ENCODE measurements at regions not wholly inside any gene's neighbourhood (a gene's known extent, or its start where the extent isn't known, plus 50 kb on each side); places are given as distances from the start of the nearest gene placed in this dataset.

DNA sequence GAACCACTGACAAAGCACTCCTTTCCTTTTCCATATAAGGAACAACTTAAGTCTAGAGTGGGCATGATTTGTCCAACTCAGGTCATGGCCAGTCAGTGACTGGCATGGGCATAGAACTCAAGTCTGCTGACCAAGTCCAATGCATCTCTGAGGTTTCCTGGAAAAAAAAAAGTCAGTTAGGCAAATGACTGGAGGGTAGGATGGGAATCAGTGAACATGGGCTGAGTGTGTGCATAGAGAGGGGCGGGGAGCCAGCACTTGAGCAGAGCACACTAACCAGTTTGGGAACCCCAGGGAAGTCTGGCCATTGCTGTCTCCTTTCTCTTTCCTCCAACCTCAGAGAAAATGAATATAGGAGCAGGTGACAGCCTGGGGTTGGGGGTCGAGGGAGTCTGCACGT is 53.6 kb upstream of the FMOD start:
- TF ChIP-seq EZH2 (IDR thresholded peaks at IDR 0.05; ENCODE audit: borderline replicate concordance, insufficient read depth, low read depth, low read length, poor library complexity, severe bottlenecking): no peak
- no peak for TF ChIP-seq CTCF (IDR thresholded peaks at IDR 0.05)
- POLR2A ChIA-PET: no interaction called here
- Mint-ChIP-seq H3K27me3 (peaks cover 32% of the 10 kb centered on the region), H3K4me3 (no peak overlapping the region), H3K4me1 (peaks cover 9% of the 10 kb centered on the region), H3K9me3 (ENCODE audit: insufficient read depth) (no peaks in the 10 kb centered on the region), H3K27ac (no peak overlapping the region)
- Histone ChIP-seq H4K20me1 (ENCODE audit: control insufficient read depth, insufficient read depth, low read length, poor library complexity, severe bottlenecking) (no peaks in the 10 kb centered on the region), H3K79me2 (ENCODE audit: control insufficient read depth, insufficient read depth, low read length) (no peaks in the 10 kb centered on the region), H3K27me3 (replicated peaks in 1 of 4; ENCODE audit: control extremely low read depth in 1 of 4, control insufficient read depth in 3 of 4, insufficient read depth in 4 of 4, low read length in 3 of 4) (no peaks in the 10 kb centered on the region), H3K27ac (ENCODE audit: low read length in 2 of 2) (no peak overlapping the region), H3K9me3 (ENCODE audit: control extremely low read depth in 1 of 3, control insufficient read depth in 2 of 3, insufficient read depth in 1 of 3, low read length in 2 of 3) (peaks cover 0 to 4% (median 0%) of the 10 kb centered on the region in 3 donors), H3K4me2 (replicated peaks; ENCODE audit: low read depth, low read length, poor library complexity, severe bottlenecking) (no peak overlapping the region), H3K36me3 (replicated peaks in 1 of 2; ENCODE audit: control extremely low read depth in 1 of 2, control insufficient read depth in 1 of 2, extremely low read depth in 1 of 2, insufficient read depth in 2 of 2, low read length in 1 of 2) (no peaks in the 10 kb centered on the region), H3K9ac (ENCODE audit: low read length) (no peak overlapping the region), H3K4me3 (ENCODE audit: control extremely low read depth in 1 of 5, extremely low read depth in 1 of 5, insufficient read depth in 1 of 5, low read depth in 2 of 5, low read length in 4 of 5) (no peak overlapping the region), H3K4me1 (ENCODE audit: control insufficient read depth in 2 of 2, insufficient read depth in 2 of 2, low read length in 2 of 2) (peaks cover 8 to 13% of the 10 kb centered on the region in 2 donors), H2AFZ (ENCODE audit: insufficient read depth, low read depth, low read length, poor library complexity, severe bottlenecking) (no peak overlapping the region)
- DNase-seq (no peak), ATAC-seq (ENCODE audit: low read depth) (no peak)
- intact Hi-C loops (cut with micrococcal nuclease): no loop called here
- CTCF ChIA-PET: interaction anchor here (0.5 kb wide), 1 partner anchor 327 kb away, joined by 3 read pairs; no protein-coding TSS in a partner anchor
- WGBS (ENCODE audit: insufficient coverage): 100% methylated on average over 1 of the region's 3 CpGs

DNA sequence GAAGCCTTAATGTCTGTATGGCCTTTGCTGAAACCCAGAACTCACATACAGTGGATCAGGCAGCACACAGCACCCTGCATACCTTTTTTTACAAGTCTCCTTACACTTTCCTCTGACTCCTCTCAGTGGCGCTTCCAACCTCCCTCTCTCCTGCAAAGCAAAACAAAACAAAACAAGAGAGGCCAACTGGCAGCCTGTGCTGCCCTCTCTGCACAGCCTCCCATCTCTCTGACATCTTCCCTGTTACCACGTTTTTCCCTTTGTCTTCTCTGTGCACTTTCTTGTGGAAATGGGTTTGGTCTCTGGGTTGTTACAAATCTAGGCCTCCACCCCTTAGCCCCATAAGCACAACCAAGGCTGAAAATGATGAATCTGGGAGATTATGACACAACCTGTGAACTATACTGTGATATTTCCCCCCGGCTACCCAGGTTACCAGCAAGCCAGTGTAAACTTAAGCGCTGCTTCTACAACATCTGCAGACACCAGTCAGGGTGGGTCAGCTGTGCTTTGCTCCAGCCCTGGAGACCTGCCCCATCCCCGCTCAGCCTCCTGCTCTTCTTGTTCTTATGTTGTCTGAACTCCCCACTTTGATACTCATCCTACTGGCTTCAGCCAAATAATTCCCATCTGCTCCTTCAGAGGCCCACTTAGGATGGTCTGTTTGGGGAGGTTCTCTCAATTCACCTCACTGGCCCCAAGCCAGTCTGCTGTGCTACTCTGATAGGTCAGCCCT is 54.9 kb upstream of the FMOD start:
- H3K9me3 ChIP-seq (ENCODE audit: control extremely low read depth in 1 of 3, control insufficient read depth in 2 of 3, insufficient read depth in 1 of 3, low read length in 2 of 3): peaks cover 0 to 4% (median 0%) of the 10 kb centered on the region in 3 donors
- DNase-seq (no peak), ATAC-seq (ENCODE audit: low read depth) (no peak)
- no peaks in the 10 kb centered on the region for H3K9me3 Mint-ChIP-seq (ENCODE audit: insufficient read depth)
- H3K27me3 Mint-ChIP-seq: peaks cover 28% of the 10 kb centered on the region
- H3K36me3 ChIP-seq (replicated peaks in 1 of 2; ENCODE audit: control extremely low read depth in 1 of 2, control insufficient read depth in 1 of 2, extremely low read depth in 1 of 2, insufficient read depth in 2 of 2, low read length in 1 of 2): no peaks in the 10 kb centered on the region
- POLR2A ChIA-PET: no interaction called here
- no peak overlapping the region for H3K4me2 ChIP-seq (replicated peaks; ENCODE audit: low read depth, low read length, poor library complexity, severe bottlenecking)
- H4K20me1 ChIP-seq (ENCODE audit: control insufficient read depth, insufficient read depth, low read length, poor library complexity, severe bottlenecking): no peaks in the 10 kb centered on the region
- CTCF ChIA-PET: no interaction called here
- TF ChIP-seq CTCF (IDR thresholded peaks at IDR 0.05): no peak
- TF ChIP-seq EZH2 (IDR thresholded peaks at IDR 0.05; ENCODE audit: borderline replicate concordance, insufficient read depth, low read depth, low read length, poor library complexity, severe bottlenecking): no peak
- no peaks in the 10 kb centered on the region for H3K27me3 ChIP-seq (replicated peaks in 1 of 4; ENCODE audit: control extremely low read depth in 1 of 4, control insufficient read depth in 3 of 4, insufficient read depth in 4 of 4, low read length in 3 of 4)
- no peak overlapping the region for H3K27ac Mint-ChIP-seq
- peaks cover 18 to 26% of the 10 kb centered on the region in 2 donors for H3K4me1 ChIP-seq (ENCODE audit: control insufficient read depth in 2 of 2, insufficient read depth in 2 of 2, low read length in 2 of 2)
- no peaks in the 10 kb centered on the region for H3K79me2 ChIP-seq (ENCODE audit: control insufficient read depth, insufficient read depth, low read length)
- no peak overlapping the region for H3K4me3 ChIP-seq (ENCODE audit: control extremely low read depth in 1 of 5, extremely low read depth in 1 of 5, insufficient read depth in 1 of 5, low read depth in 2 of 5, low read length in 4 of 5)
- H3K27ac ChIP-seq (ENCODE audit: low read length in 2 of 2): no peak overlapping the region
- no peak overlapping the region for H3K4me3 Mint-ChIP-seq
- 97% methylated on average over 3 of the region's 5 CpGs for WGBS (ENCODE audit: insufficient coverage)
- H2AFZ ChIP-seq (ENCODE audit: insufficient read depth, low read depth, low read length, poor library complexity, severe bottlenecking): no peak overlapping the region
- no peak overlapping the region for H3K9ac ChIP-seq (ENCODE audit: low read length)
- H3K4me1 Mint-ChIP-seq: peaks cover 23% of the 10 kb centered on the region
- intact Hi-C loops (cut with micrococcal nuclease): no loop called here

All from B cell (primary cell).